ENCODE measurements at regions not wholly inside any gene's neighbourhood (a gene's known extent, or its start where the extent isn't known, plus 50 kb on each side); places are given as distances from the start of the nearest gene placed in this dataset.

GRCh38 chr10:23886355-23886754 is 322.6 kb upstream of the KIAA1217 start:
- no peak for TF ChIP-seq POLR2A (IDR thresholded peaks at IDR 0.05)
- TF ChIP-seq, protein P1, sequence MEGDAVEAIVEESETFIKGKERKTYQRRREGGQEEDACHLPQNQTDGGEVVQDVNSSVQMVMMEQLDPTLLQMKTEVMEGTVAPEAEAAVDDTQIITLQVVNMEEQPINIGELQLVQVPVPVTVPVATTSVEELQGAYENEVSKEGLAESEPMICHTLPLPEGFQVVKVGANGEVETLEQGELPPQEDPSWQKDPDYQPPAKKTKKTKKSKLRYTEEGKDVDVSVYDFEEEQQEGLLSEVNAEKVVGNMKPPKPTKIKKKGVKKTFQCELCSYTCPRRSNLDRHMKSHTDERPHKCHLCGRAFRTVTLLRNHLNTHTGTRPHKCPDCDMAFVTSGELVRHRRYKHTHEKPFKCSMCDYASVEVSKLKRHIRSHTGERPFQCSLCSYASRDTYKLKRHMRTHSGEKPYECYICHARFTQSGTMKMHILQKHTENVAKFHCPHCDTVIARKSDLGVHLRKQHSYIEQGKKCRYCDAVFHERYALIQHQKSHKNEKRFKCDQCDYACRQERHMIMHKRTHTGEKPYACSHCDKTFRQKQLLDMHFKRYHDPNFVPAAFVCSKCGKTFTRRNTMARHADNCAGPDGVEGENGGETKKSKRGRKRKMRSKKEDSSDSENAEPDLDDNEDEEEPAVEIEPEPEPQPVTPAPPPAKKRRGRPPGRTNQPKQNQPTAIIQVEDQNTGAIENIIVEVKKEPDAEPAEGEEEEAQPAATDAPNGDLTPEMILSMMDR (IDR thresholded peaks at IDR 0.05) = no peak
